ENCODE measurements at regions not wholly inside any gene's neighbourhood (a gene's known extent, or its start where the extent isn't known, plus 50 kb on each side); places are given as distances from the start of the nearest gene placed in this dataset.

GRCh38 chr9:108445431-108446071 is 410.2 kb downstream of the ACTL7B start (continued):
- TF ChIP-seq ZHX2 (IDR thresholded peaks at IDR 0.05; ENCODE audit: low read depth) (no peak), ZHX2 (CRISPR knock-in tag; IDR thresholded peaks at IDR 0.05; ENCODE audit: borderline replicate concordance) (no peak), ZNF20 (CRISPR knock-in tag; IDR thresholded peaks at IDR 0.05) (no peak), ATAD3A (CRISPR knock-in tag; IDR thresholded peaks at IDR 0.05) (no peak), CCAR2 (optimal IDR thresholded peaks at IDR 0.05; ENCODE audit: low read depth, low read length) (no peak), CEBPG (CRISPR knock-in tag; IDR thresholded peaks at IDR 0.05) (peak; percentile 72), ZNF501 (CRISPR knock-in tag; IDR thresholded peaks at IDR 0.05) (0 out of 2 replicates have a peak, but pooled peaks have one; percentile 53), MAFK (conservative IDR thresholded peaks at IDR 0.05 in 1 of 2, IDR thresholded peaks at IDR 0.05 in 1 of 2; ENCODE audit: low read length in 2 of 2) (no peak), REPIN1 (CRISPR knock-in tag; IDR thresholded peaks at IDR 0.05; ENCODE audit: borderline replicate concordance, low read depth) (peak; percentile 53; the same call in 1 of the 2 replicates), PLRG1 (conservative IDR thresholded peaks at IDR 0.05) (no peak), GRHL1 (CRISPR knock-in tag; conservative IDR thresholded peaks at IDR 0.05) (no peak), ZNF3 (CRISPR knock-in tag; IDR thresholded peaks at IDR 0.05) (0 out of 2 replicates have a peak, but pooled peaks have one; percentile 36), ZNF652 (CRISPR knock-in tag; IDR thresholded peaks at IDR 0.05; ENCODE audit: borderline replicate concordance, low read depth) (no peak), ZBTB39 (CRISPR knock-in tag; IDR thresholded peaks at IDR 0.05) (peak; percentile 98), ZNF256 (CRISPR knock-in tag; conservative IDR thresholded peaks at IDR 0.05) (no peak; the same call in 1 of the 2 replicates), SP140L (CRISPR knock-in tag; IDR thresholded peaks at IDR 0.05; ENCODE audit: borderline replicate concordance) (peak; percentile 61; the same call in 1 of the 2 replicates)

Data from HepG2 (cell line).